SK-N-MC (cell line): ENCODE measurements at regions not wholly inside any gene's neighbourhood (a gene's known extent, or its start where the extent isn't known, plus 50 kb on each side); places are given as distances from the start of the nearest gene placed in this dataset.

Experiments used
- DNase-seq: peaks from one replicate; pipeline ENCODE4 v3.0.0-alpha.2; 2011; ENCODE audit warnings: low read depth, low spot score
- H3K27ac ChIP-seq: fragments of 200-600 bp; sonication (generic); 2 replicates; pipeline ENCODE4 v1.5.1; 2016; ENCODE audit warnings: mixed run types
- H3K36me3 ChIP-seq: fragments of 200-600 bp; sonication (generic); 2 replicates; pipeline ENCODE4 v1.6.1; 2017; ENCODE audit warnings: antibody characterized with exemption, low read length, mixed read lengths; ENCODE audit not compliant: insufficient read depth
- H3K4me3 ChIP-seq: fragments of 200-600 bp; sonication (generic); 2 replicates; pipeline ENCODE4 v1.5.1; 2016
- H3K9ac ChIP-seq: fragments of 200-600 bp; sonication (generic); 2 replicates; pipeline ENCODE4 v1.8.0; 2017; ENCODE audit warnings: mixed run types, mixed read lengths; ENCODE audit not compliant: insufficient read length
- H3K9me3 ChIP-seq: fragments of 200-600 bp; sonication (generic); 2 replicates; pipeline ENCODE4 v1.6.1; 2017; ENCODE audit warnings: low read depth, mild to moderate bottlenecking, antibody characterized with exemption, low read length, moderate library complexity, mixed read lengths
- EZH2 ChIP-seq: fragments of 200-600 bp; sonication (generic); IDR thresholded peaks from one replicate; pipeline ENCODE4 v1.6.1; 2017; ENCODE audit warnings: antibody characterized with exemption
- FOXP2 ChIP-seq: optimal IDR thresholded peaks from 2 replicates; pipeline ENCODE3; 2011; ENCODE audit warnings: mild to moderate bottlenecking, moderate library complexity; ENCODE audit not compliant: insufficient read depth; ENCODE audit errors: extremely low read length, control extremely low read depth
- POLR2AphosphoS5 ChIP-seq: IDR thresholded peaks from 2 replicates; pipeline ENCODE4 v1.6.1; 2012; ENCODE audit warnings: mild to moderate bottlenecking, low read depth, low read length, borderline replicate concordance

GRCh38 chr2:226142463-226142862 is 657.2 kb downstream of the IRS1 start:
- H3K4me3 ChIP-seq, result no peak overlapping the region
- H3K27ac ChIP-seq, result no peak overlapping the region
- TF ChIP-seq EZH2, result no peak
- no peak for TF ChIP-seq FOXP2
- no peak for TF ChIP-seq POLR2AphosphoS5
- H3K9me3 ChIP-seq, result no peaks in the 10 kb centered on the region
- H3K36me3 ChIP-seq, result no peaks in the 10 kb centered on the region
- DNase-seq, result no peak
- no peak overlapping the region for H3K9ac ChIP-seq

DNA sequence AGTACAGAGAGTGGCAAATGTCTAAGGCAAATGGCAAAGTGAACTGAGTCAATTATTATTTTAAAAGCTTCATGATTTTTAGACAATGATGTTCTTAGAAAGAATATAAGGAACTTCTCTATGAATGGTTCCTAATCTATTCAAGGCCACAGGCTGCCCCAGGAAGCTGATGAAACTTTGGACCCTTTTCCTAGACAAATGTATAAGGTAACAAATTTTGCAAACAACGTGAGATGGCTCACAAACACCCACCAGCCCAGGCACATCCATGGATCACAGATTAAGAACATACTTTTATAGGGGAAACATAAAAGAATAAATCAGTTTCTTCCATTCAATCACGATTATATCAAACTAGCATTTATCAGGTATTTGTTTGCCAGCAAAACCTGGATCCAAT is 659.0 kb downstream of the IRS1 start:
- Histone ChIP-seq H3K9ac (no peak overlapping the region), H3K27ac (no peak overlapping the region), H3K9me3 (no peaks in the 10 kb centered on the region), H3K36me3 (no peaks in the 10 kb centered on the region), H3K4me3 (no peak overlapping the region)
- no peak for TF ChIP-seq POLR2AphosphoS5
- no peak for DNase-seq

DNA sequence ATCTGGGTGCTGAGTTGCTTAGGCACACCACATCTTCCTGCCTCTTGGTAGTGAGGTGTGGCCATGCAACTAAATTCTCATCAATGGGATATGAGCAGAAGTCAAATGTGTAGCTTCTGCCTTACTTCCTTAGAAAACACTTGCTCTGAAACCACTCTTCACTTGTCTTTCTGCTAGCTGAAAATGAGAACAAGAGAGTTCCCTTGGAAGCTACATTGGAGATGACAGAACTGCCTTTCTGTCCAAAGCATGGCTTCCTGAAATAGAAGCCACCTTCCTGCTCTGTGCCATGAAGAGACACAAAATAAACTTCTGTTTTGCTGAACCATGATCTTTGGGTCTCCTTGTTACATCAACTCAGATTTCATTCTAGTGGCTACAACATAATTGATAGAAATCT is 659.9 kb downstream of the IRS1 start:
- H3K9me3 ChIP-seq, result no peaks in the 10 kb centered on the region
- DNase-seq, result no peak
- H3K4me3 ChIP-seq, result no peak overlapping the region
- H3K9ac ChIP-seq, result no peak overlapping the region
- H3K27ac ChIP-seq, result no peak overlapping the region
- TF ChIP-seq POLR2AphosphoS5 (no peak), FOXP2 (no peak), EZH2 (no peak)
- H3K36me3 ChIP-seq, result no peaks in the 10 kb centered on the region

DNA sequence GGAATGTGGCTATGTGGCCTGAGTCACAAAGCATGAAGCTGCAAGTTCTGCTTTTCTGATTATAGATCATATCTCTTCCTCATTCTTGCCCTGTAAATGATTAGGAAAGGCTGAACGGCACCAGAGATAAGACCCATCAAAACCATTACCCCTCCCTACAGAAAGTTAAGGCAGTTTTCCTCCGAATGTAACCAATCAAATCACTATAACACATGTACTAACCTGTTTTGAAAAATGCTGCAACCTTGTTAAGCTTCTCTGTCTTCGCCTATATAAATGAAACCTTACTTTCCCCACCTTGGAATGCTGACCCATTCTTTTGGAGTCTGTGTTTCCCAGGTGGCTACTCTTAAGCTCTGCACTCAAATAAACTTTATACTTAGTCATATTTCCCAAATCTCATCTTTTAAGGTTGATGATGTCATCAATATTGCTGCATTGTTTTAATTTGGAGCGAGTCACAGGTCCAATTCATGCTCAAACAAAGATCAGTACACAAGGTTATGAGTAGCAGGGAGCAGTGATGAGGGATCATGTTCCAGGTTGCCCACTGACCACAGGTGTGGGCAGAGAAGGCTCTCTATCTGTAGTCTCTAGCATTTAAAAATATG is 662.3 kb downstream of the IRS1 start:
- no peak for DNase-seq
- no peaks in the 10 kb centered on the region for H3K9me3 ChIP-seq
- no peak overlapping the region for H3K27ac ChIP-seq
- H3K36me3 ChIP-seq, result no peaks in the 10 kb centered on the region
- no peak overlapping the region for H3K9ac ChIP-seq
- H3K4me3 ChIP-seq, result no peak overlapping the region
- TF ChIP-seq EZH2, result no peak
- no peak for TF ChIP-seq POLR2AphosphoS5
- no peak for TF ChIP-seq FOXP2

GRCh38 chr2:226136739-226137138 is 662.9 kb downstream of the IRS1 start:
- H3K36me3 ChIP-seq, result no peaks in the 10 kb centered on the region
- no peak overlapping the region for H3K4me3 ChIP-seq
- no peak overlapping the region for H3K27ac ChIP-seq
- no peak for DNase-seq
- H3K9me3 ChIP-seq, result no peaks in the 10 kb centered on the region
- no peak overlapping the region for H3K9ac ChIP-seq
- TF ChIP-seq POLR2AphosphoS5 (no peak), FOXP2 (no peak), EZH2 (no peak)

DNA sequence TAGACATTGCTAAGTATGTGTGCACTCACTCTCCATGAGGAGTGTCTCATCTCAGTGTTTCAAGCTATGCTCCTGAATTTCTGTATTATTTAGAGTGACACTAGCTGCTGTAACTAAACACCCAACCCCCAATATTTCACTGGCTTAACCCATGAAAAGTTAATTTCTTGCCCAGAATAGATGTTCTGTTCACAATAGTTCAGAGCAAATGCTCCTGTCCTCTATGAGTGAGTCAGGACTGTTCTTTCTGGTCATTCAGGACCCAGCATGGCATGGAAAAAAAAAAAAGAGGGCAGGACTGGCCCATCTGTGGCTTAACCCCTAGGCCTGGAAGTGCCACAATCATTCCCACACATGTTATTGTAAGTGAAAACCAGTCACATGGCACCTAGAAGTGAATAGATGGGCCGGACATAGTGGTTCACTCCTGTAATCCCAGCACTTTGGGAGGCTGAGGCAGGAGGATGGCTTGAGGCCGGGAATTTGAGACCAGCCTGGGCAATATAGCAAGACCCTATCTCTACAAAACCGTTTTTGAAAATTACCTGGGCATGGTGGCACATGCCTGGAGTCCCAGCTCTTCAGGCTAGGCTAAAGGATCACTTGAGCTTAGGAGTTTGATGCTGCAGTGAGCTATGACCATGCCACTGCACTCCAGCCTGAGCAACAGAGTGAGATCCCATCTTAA is 663.6 kb downstream of the IRS1 start:
- no peaks in the 10 kb centered on the region for H3K9me3 ChIP-seq
- DNase-seq, result no peak
- H3K4me3 ChIP-seq, result no peak overlapping the region
- TF ChIP-seq FOXP2 (no peak), POLR2AphosphoS5 (no peak)
- H3K27ac ChIP-seq, result no peak overlapping the region
- H3K36me3 ChIP-seq, result no peaks in the 10 kb centered on the region
- H3K9ac ChIP-seq, result no peak overlapping the region

DNA sequence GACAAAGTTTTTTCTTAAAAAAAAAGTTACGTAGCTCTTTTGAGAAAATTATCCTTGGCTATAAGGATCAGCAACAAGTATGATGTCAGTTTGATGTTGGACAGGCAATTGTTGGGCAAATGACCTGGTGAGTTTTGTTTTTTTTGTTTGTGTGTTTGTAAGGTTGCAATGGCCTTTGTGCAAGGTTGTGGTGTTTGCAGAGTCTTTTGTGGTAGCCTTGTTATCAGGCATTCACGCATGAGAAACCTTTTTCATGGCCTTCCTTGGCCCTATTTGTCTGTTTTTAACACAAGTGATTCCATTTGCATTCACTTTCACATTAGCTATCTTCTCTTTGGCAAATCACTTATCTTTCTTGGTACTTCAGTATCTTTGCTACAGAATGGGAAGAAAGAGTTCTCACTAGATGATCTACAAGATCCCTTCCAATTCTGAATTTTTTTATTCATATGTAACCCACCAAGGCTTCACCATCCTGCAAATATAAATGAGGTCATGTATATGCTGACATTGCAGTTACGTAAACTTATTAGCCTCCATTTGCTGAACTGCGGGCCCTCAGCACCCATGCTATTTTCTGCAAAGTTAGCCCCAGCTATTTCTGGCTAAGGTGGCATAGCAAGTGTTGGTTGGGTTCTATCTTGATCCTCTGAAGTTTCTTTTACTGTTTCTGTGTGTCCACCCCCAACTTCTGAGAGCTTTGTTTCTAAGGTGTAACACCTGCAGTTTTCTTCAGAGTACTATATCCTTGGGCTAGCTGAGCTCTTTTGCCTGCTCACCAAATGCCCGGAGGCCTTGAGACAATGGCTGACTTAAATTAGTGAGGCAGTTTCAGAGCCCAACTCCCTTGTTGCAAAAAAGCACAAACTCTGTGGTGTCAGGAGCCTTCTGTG is 667.1 kb downstream of the IRS1 start:
- H3K9me3 ChIP-seq, result no peaks in the 10 kb centered on the region
- no peak for DNase-seq
- no peaks in the 10 kb centered on the region for H3K36me3 ChIP-seq
- TF ChIP-seq POLR2AphosphoS5 (no peak), EZH2 (no peak), FOXP2 (no peak)
- no peak overlapping the region for H3K4me3 ChIP-seq
- no peak overlapping the region for H3K9ac ChIP-seq
- H3K27ac ChIP-seq, result no peak overlapping the region

GRCh38 chr2:226131299-226131784 is 668.3 kb downstream of the IRS1 start:
- no peak overlapping the region for H3K4me3 ChIP-seq
- no peaks in the 10 kb centered on the region for H3K9me3 ChIP-seq
- H3K27ac ChIP-seq, result no peak overlapping the region
- TF ChIP-seq EZH2 (no peak), POLR2AphosphoS5 (no peak), FOXP2 (no peak)
- H3K36me3 ChIP-seq, result no peaks in the 10 kb centered on the region
- no peak for DNase-seq
- no peak overlapping the region for H3K9ac ChIP-seq

- TF ChIP-seq EZH2 (no peak), POLR2AphosphoS5 (no peak), FOXP2 (no peak)
- DNase-seq, result no peak
- no peaks in the 10 kb centered on the region for H3K36me3 ChIP-seq
These were observed 669.4 kb downstream of the IRS1 start for GRCh38 chr2:226130192-226130591.

More at GRCh38 chr2:226130192-226130591, 669.4 kb downstream of the IRS1 start:
- Histone ChIP-seq H3K9me3 (no peaks in the 10 kb centered on the region), H3K4me3 (no peak overlapping the region), H3K9ac (no peak overlapping the region), H3K27ac (no peak overlapping the region)
